Osteocyte (in vitro differentiated cells): ENCODE measurements at regions not wholly inside any gene's neighbourhood (a gene's known extent, or its start where the extent isn't known, plus 50 kb on each side); places are given as distances from the start of the nearest gene placed in this dataset.
"Not testable (repeated sequence)": the region's sequence is repeated elsewhere in the genome, so short reads cannot be mapped to it uniquely, and the experiment has no call there.

ENCODE experiments used
- DNase-seq: peaks from one replicate; pipeline ENCODE4 v3.0.0; 2021; ENCODE audit warnings: mixed read lengths; ENCODE audit not compliant: unreplicated experiment; ENCODE audit errors: extremely low spot score
- H3K27ac Mint-ChIP-seq: one replicate; pipeline ENCODE4 v1.8.0; 2021; ENCODE audit warnings: mild to moderate bottlenecking, mixed read lengths; ENCODE audit not compliant: unreplicated experiment
- H3K27me3 Mint-ChIP-seq: one replicate; pipeline ENCODE4 v1.8.0; 2021; ENCODE audit warnings: mixed read lengths; ENCODE audit not compliant: unreplicated experiment
- H3K36me3 Mint-ChIP-seq: one replicate; pipeline ENCODE4 v1.8.0; 2021; ENCODE audit warnings: mixed read lengths; ENCODE audit not compliant: unreplicated experiment
- H3K4me1 Mint-ChIP-seq: one replicate; pipeline ENCODE4 v1.8.0; 2021; ENCODE audit warnings: mixed read lengths; ENCODE audit not compliant: unreplicated experiment
- H3K4me3 Mint-ChIP-seq: one replicate; pipeline ENCODE4 v1.8.0; 2021; ENCODE audit warnings: mild to moderate bottlenecking, moderate library complexity, mixed read lengths; ENCODE audit not compliant: unreplicated experiment
- H3K9me3 Mint-ChIP-seq: one replicate; pipeline ENCODE4 v1.8.0; 2021; ENCODE audit warnings: mixed read lengths; ENCODE audit not compliant: unreplicated experiment
- CTCF ChIP-seq: fragments of 200-600 bp; sonication (generic); IDR thresholded peaks from 2 replicates; pipeline ENCODE4 v1.5.0; 2021; ENCODE audit warnings: antibody characterized with exemption, mild to moderate bottlenecking, moderate library complexity

- no peak overlapping the region for H3K27ac Mint-ChIP-seq
- DNase-seq: no peak
- H3K27me3 Mint-ChIP-seq: peaks cover 63% of the 10 kb centered on the region
- H3K4me1 Mint-ChIP-seq: no peaks in the 10 kb centered on the region
- H3K9me3 Mint-ChIP-seq: no peaks in the 10 kb centered on the region
- H3K4me3 Mint-ChIP-seq: no peak overlapping the region
- H3K36me3 Mint-ChIP-seq: no peaks in the 10 kb centered on the region
- TF ChIP-seq CTCF: no peak
Observed at GRCh38 chr3:44146073-44146472, 95.6 kb upstream of the TOPAZ1 start.

GRCh38 chr3:44159696-44160300 lies 81.9 kb upstream of the TOPAZ1 start:
- Mint-ChIP-seq H3K4me3 (no peak overlapping the region), H3K27me3 (peaks cover 40% of the 10 kb centered on the region), H3K4me1 (no peaks in the 10 kb centered on the region), H3K27ac (no peak overlapping the region), H3K9me3 (no peaks in the 10 kb centered on the region), H3K36me3 (no peaks in the 10 kb centered on the region)
- DNase-seq: no peak
- TF ChIP-seq CTCF: no peak

DNA sequence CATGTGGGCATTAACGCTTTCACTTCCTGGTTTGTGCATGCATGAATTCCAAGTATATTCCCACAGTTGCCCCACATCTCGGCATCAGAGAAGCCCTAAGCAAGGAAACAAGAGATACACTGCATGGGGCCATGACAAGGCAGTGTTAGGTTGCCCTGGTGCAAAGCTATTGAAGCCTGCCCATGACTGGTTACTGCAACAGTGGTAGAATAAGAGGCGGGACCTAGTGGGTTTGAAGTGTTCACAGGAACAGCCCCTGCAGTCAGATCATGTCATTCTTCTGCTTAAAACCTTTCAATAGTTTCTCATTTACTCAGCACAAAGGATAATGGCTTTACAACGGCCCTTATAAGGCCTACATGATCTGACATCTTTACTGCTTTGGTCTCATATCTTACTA lies 80.9 kb upstream of the TOPAZ1 start:
- no peak for DNase-seq
- Mint-ChIP-seq H3K27me3 (peaks cover 42% of the 10 kb centered on the region), H3K27ac (no peak overlapping the region), H3K4me1 (no peaks in the 10 kb centered on the region), H3K36me3 (no peaks in the 10 kb centered on the region), H3K4me3 (no peak overlapping the region), H3K9me3 (no peaks in the 10 kb centered on the region)
- no peak for TF ChIP-seq CTCF

DNA sequence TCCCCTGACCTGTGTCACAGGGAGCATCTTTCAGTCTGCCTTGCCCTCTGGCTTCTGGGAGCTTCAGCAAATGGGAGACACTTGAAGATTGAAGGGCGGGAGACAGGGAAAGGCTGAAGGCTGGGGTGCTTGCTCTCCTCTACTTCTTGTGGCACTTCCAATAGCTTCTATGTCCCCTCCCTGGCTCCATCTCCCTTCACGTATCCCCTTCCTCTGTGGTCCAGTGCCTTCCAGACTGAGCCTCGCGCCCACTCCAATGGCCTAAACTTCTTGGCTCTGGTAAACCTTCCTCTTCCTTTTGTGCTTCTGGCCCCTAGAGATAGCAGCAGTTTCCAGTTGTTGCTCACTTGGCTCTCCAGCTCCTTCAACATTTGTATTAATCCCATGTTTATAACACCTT lies 69.8 kb upstream of the TOPAZ1 start:
- no peaks in the 10 kb centered on the region for H3K36me3 Mint-ChIP-seq
- DNase-seq: no peak
- H3K27me3 Mint-ChIP-seq: peaks cover 36% of the 10 kb centered on the region
- peaks cover 7% of the 10 kb centered on the region for H3K9me3 Mint-ChIP-seq
- no peak overlapping the region for H3K27ac Mint-ChIP-seq
- H3K4me1 Mint-ChIP-seq: no peaks in the 10 kb centered on the region
- TF ChIP-seq CTCF: no peak
- H3K4me3 Mint-ChIP-seq: no peak overlapping the region

DNA sequence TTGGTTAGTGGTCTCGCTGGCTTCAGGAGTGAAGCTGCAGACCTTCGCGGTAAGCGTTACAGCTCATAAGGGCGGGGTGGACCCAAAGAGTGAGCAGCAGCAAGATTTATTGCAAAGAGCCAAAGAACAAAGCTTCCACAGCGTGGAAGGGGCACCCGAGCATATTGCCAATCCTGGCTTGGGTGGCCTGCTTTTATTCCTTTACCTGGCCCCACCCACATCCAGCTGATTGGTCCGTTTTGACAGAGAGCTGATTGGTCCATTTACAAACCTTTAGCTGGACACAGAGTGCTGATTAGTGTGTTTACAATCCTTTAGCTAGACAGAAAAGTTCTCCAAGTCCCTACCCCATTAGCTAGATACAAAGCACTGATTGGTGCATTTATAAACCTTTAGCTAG lies 69.0 kb upstream of the TOPAZ1 start:
- peaks cover 41% of the 10 kb centered on the region for H3K27me3 Mint-ChIP-seq
- DNase-seq, H3K4me1 Mint-ChIP-seq, H3K4me3 Mint-ChIP-seq, H3K36me3 Mint-ChIP-seq, H3K27ac Mint-ChIP-seq, H3K9me3 Mint-ChIP-seq: not testable (repeated sequence)

DNA sequence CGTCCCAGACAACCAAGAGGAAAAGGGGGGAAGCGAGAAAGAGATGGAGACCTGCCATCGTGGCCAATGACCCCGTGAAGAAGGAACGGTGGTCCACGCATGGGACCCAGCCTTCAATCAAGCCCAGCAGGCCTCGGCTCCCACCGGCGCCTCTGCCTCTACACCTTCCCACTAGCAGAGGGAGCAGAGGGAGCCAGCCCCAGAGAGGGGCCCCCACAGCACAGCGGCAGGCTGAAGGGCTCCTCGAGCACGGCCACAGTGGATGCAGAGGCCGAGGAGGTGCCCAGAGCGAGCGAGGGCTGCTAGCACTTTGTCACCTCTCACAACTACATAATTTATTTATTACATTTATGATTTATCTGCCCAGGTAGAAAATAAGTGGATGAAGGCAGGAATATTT lies 68.4 kb upstream of the TOPAZ1 start:
- TF ChIP-seq CTCF: no peak
- Mint-ChIP-seq H3K36me3 (no peaks in the 10 kb centered on the region), H3K27me3 (peaks cover 44% of the 10 kb centered on the region), H3K9me3 (peaks cover 7% of the 10 kb centered on the region), H3K4me3 (no peak overlapping the region), H3K27ac (no peak overlapping the region), H3K4me1 (no peaks in the 10 kb centered on the region)
- DNase-seq: no peak
